ENCODE measurements at regions not wholly inside any gene's neighbourhood (a gene's known extent, or its start where the extent isn't known, plus 50 kb on each side); places are given as distances from the start of the nearest gene placed in this dataset.
A peak's percentile ranks its signal among the peaks of the same experiment; 100 is the strongest.

DNA sequence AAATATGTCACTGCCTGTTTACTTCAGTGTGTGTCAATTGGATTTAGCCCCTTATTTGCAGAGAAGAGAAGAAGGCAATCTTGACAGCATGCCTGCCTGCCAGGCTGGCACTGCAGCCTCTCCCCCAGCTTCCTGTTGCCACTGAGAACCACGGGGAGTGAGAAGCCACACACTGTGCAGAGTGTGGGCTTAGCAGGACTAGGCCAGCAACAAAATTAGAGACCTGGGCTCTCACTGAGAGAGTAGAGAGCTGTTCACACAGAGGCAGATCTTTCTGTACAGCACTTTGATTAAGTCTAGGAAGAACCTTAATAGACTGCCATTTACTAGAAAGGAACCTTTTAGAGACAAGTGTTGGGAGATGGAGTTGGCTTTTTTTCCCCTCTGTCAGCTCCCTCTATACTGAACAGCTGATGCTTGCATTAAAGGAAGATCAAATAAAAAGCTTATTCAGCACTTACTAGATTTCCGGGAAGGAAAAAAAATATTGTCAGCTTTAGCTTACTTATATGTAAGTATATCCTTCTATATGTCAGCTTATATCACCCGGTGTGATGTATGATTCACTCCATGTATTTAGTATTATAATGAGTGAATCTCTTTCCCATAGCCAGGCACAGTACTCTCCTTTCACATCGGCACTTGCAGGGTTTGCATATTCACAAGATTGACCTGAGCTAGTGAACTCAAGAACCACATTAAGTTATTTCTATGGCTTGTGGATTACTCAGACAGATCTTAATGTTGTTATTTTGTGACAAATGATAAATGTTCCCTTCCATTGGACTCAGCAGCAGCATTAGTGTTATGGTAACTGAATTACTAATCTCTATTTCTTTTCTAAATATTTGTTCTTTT, 851.0 kb upstream of the EPHA7 start:
- H3K27ac ChIP-seq (ENCODE audit: low read depth, low read length) = no peak overlapping the region
- no peak overlapping the region for H3K18ac ChIP-seq (ENCODE audit: low read length)
- no peaks in the 10 kb centered on the region for H3K9me3 ChIP-seq (ENCODE audit: insufficient read depth, low read depth, low read length)
- H3K36me3 ChIP-seq (ENCODE audit: control insufficient read depth in 1 of 2, insufficient read depth in 2 of 2, low read length in 2 of 2) = no peaks in the 10 kb centered on the region
- H4K91ac ChIP-seq (ENCODE audit: low read depth, low read length) = no peak overlapping the region
- no peak overlapping the region for H3K4me3 ChIP-seq (ENCODE audit: low read depth, low read length)
- no peak overlapping the region for H3K14ac ChIP-seq (ENCODE audit: low read length)
- no peak overlapping the region for H4K8ac ChIP-seq (ENCODE audit: low read depth, low read length)
- H2BK12ac ChIP-seq (ENCODE audit: low read length) = no peak overlapping the region
- H3K23ac ChIP-seq (ENCODE audit: low read length) = peak overlapping the region; percentile 52
- no peak overlapping the region for H3K4me2 ChIP-seq (ENCODE audit: low read length)
- no peak overlapping the region for H3K9ac ChIP-seq (ENCODE audit: low read length)
- no peaks in the 10 kb centered on the region for H3K4me1 ChIP-seq (ENCODE audit: control insufficient read depth in 1 of 2, insufficient read depth in 2 of 2, low read length in 2 of 2)
- no peak overlapping the region for H2AK5ac ChIP-seq (ENCODE audit: low read length)
- no peak overlapping the region for H2BK5ac ChIP-seq (ENCODE audit: low read depth, low read length, poor library complexity)
- no CpG with 5 or more reads among the region's 4 CpGs for WGBS (ENCODE audit: extremely low coverage, insufficient coverage, insufficient read length)
- no peak overlapping the region for H2AFZ ChIP-seq (ENCODE audit: insufficient read depth, low read length, poor library complexity)
- DNase-seq = no peak
- no peaks in the 10 kb centered on the region for H3K79me2 ChIP-seq (ENCODE audit: control insufficient read depth, insufficient read depth, low read length, poor library complexity)
- no peak overlapping the region for H3K4ac ChIP-seq (ENCODE audit: low read depth, low read length)
- no peaks in the 10 kb centered on the region for H3K27me3 ChIP-seq (ENCODE audit: insufficient read depth, low read length)
- H4K12ac ChIP-seq (ENCODE audit: low read depth, low read length) = no peak overlapping the region
- H2BK120ac ChIP-seq (ENCODE audit: insufficient read depth, low read length, poor library complexity) = no peak overlapping the region
- H3K79me1 ChIP-seq (ENCODE audit: low read length) = no peaks in the 10 kb centered on the region

DNA sequence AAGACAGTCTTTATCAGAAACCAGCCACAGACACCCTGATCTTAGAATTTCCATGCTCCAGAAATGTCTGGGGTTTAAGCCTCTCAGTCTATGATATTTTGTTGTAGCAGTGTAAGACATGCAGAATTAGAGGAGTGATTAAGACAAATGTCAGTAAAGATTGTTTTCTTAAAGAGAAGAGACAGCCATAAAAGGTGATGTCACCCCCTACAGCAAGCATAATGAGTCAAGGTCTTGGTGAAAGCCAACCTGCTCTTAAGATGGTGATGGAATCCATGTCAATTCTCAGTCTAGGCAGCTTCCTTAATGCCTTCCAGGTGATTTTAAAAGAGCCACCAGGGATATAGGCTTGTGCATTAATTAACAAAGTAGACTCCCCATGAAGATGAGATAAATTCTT, 849.9 kb upstream of the EPHA7 start:
- H3K4ac ChIP-seq (ENCODE audit: low read depth, low read length) = no peak overlapping the region
- no peaks in the 10 kb centered on the region for H3K4me1 ChIP-seq (ENCODE audit: control insufficient read depth in 1 of 2, insufficient read depth in 2 of 2, low read length in 2 of 2)
- no peak overlapping the region for H2BK12ac ChIP-seq (ENCODE audit: low read length)
- no peaks in the 10 kb centered on the region for H3K79me1 ChIP-seq (ENCODE audit: low read length)
- no peaks in the 10 kb centered on the region for H3K36me3 ChIP-seq (ENCODE audit: control insufficient read depth in 1 of 2, insufficient read depth in 2 of 2, low read length in 2 of 2)
- no peak overlapping the region for H3K4me3 ChIP-seq (ENCODE audit: low read depth, low read length)
- H3K14ac ChIP-seq (ENCODE audit: low read length) = no peak overlapping the region
- no peak overlapping the region for H3K4me2 ChIP-seq (ENCODE audit: low read length)
- H2BK5ac ChIP-seq (ENCODE audit: low read depth, low read length, poor library complexity) = no peak overlapping the region
- no peaks in the 10 kb centered on the region for H3K9me3 ChIP-seq (ENCODE audit: insufficient read depth, low read depth, low read length)
- no peaks in the 10 kb centered on the region for H3K79me2 ChIP-seq (ENCODE audit: control insufficient read depth, insufficient read depth, low read length, poor library complexity)
- H3K27ac ChIP-seq (ENCODE audit: low read depth, low read length) = no peak overlapping the region
- no peak overlapping the region for H4K12ac ChIP-seq (ENCODE audit: low read depth, low read length)
- no peak overlapping the region for H4K91ac ChIP-seq (ENCODE audit: low read depth, low read length)
- DNase-seq = no peak
- H3K9ac ChIP-seq (ENCODE audit: low read length) = no peak overlapping the region
- no peak overlapping the region for H3K23ac ChIP-seq (ENCODE audit: low read length)
- no peak overlapping the region for H3K18ac ChIP-seq (ENCODE audit: low read length)
- no peak overlapping the region for H4K8ac ChIP-seq (ENCODE audit: low read depth, low read length)
- H2AFZ ChIP-seq (ENCODE audit: insufficient read depth, low read length, poor library complexity) = no peak overlapping the region
- H2BK120ac ChIP-seq (ENCODE audit: insufficient read depth, low read length, poor library complexity) = no peak overlapping the region
- no peaks in the 10 kb centered on the region for H3K27me3 ChIP-seq (ENCODE audit: insufficient read depth, low read length)
- no peak overlapping the region for H2AK5ac ChIP-seq (ENCODE audit: low read length)

DNA sequence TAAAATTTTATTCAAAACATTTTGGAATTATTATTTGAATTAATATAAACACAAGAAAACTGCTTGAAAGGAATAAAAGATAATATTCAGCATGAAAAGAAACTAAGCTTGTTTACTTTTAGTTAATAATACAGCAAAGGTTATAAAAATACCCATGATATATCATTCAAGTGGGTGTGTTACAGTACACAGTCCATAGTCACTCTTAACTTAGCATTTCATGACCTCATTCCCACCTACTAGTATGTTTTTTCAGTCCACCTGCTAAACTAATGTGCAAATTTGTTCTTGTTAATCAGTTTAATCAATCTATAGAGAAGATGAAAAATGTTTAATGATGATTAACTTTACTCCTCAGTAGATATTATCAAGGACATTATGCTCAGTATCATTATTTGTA, 841.4 kb upstream of the EPHA7 start:
- Histone ChIP-seq H3K27me3 (ENCODE audit: insufficient read depth, low read length) (no peaks in the 10 kb centered on the region), H4K12ac (ENCODE audit: low read depth, low read length) (no peak overlapping the region), H3K9me3 (ENCODE audit: insufficient read depth, low read depth, low read length) (no peaks in the 10 kb centered on the region), H2BK12ac (ENCODE audit: low read length) (no peak overlapping the region), H4K8ac (ENCODE audit: low read depth, low read length) (no peak overlapping the region), H2AFZ (ENCODE audit: insufficient read depth, low read length, poor library complexity) (no peak overlapping the region), H2BK5ac (ENCODE audit: low read depth, low read length, poor library complexity) (no peak overlapping the region), H3K4me1 (ENCODE audit: control insufficient read depth in 1 of 2, insufficient read depth in 2 of 2, low read length in 2 of 2) (no peaks in the 10 kb centered on the region), H3K14ac (ENCODE audit: low read length) (no peak overlapping the region), H3K36me3 (ENCODE audit: control insufficient read depth in 1 of 2, insufficient read depth in 2 of 2, low read length in 2 of 2) (no peaks in the 10 kb centered on the region), H3K4me2 (ENCODE audit: low read length) (no peak overlapping the region), H3K4me3 (ENCODE audit: low read depth, low read length) (no peak overlapping the region), H3K79me1 (ENCODE audit: low read length) (no peaks in the 10 kb centered on the region), H4K91ac (ENCODE audit: low read depth, low read length) (no peak overlapping the region), H2BK120ac (ENCODE audit: insufficient read depth, low read length, poor library complexity) (no peak overlapping the region), H3K27ac (ENCODE audit: low read depth, low read length) (no peak overlapping the region), H3K79me2 (ENCODE audit: control insufficient read depth, insufficient read depth, low read length, poor library complexity) (no peaks in the 10 kb centered on the region), H2AK5ac (ENCODE audit: low read length) (no peak overlapping the region), H3K23ac (ENCODE audit: low read length) (no peak overlapping the region), H3K9ac (ENCODE audit: low read length) (no peak overlapping the region), H3K18ac (ENCODE audit: low read length) (no peak overlapping the region), H3K4ac (ENCODE audit: low read depth, low read length) (no peak overlapping the region)
- no peak for DNase-seq

DNA sequence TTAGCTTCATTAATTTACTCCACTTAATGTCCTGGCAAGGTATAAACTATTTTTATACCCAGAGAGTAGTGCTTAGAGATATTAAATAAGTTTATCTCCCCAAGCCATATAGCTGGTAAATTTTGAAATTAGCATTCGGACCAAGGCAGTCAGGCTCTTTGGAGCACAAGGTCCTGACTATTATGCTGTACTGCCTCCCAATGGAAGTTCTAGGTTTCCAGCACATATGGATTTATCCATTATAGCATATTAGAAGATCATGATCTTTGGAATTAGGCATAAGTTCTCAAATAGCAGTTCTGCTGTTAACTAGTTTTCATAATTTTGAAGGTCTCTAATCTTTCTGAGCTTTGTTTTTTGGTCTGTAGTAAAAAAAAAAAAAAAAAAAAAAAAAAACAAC, 835.3 kb upstream of the EPHA7 start:
- Histone ChIP-seq H3K27ac (ENCODE audit: low read depth, low read length) (no peak overlapping the region), H4K91ac (ENCODE audit: low read depth, low read length) (no peak overlapping the region), H4K12ac (ENCODE audit: low read depth, low read length) (no peak overlapping the region), H3K36me3 (ENCODE audit: control insufficient read depth in 1 of 2, insufficient read depth in 2 of 2, low read length in 2 of 2) (no peaks in the 10 kb centered on the region), H2AFZ (ENCODE audit: insufficient read depth, low read length, poor library complexity) (no peak overlapping the region), H2AK5ac (ENCODE audit: low read length) (no peak overlapping the region), H2BK12ac (ENCODE audit: low read length) (no peak overlapping the region), H4K8ac (ENCODE audit: low read depth, low read length) (no peak overlapping the region), H3K79me1 (ENCODE audit: low read length) (no peaks in the 10 kb centered on the region), H3K23ac (ENCODE audit: low read length) (no peak overlapping the region), H2BK5ac (ENCODE audit: low read depth, low read length, poor library complexity) (no peak overlapping the region), H3K4ac (ENCODE audit: low read depth, low read length) (no peak overlapping the region), H3K9me3 (ENCODE audit: insufficient read depth, low read depth, low read length) (no peaks in the 10 kb centered on the region), H3K18ac (ENCODE audit: low read length) (no peak overlapping the region), H2BK120ac (ENCODE audit: insufficient read depth, low read length, poor library complexity) (no peak overlapping the region), H3K9ac (ENCODE audit: low read length) (no peak overlapping the region), H3K27me3 (ENCODE audit: insufficient read depth, low read length) (no peaks in the 10 kb centered on the region), H3K4me1 (ENCODE audit: control insufficient read depth in 1 of 2, insufficient read depth in 2 of 2, low read length in 2 of 2) (no peaks in the 10 kb centered on the region), H3K79me2 (ENCODE audit: control insufficient read depth, insufficient read depth, low read length, poor library complexity) (no peaks in the 10 kb centered on the region), H3K4me2 (ENCODE audit: low read length) (no peak overlapping the region), H3K4me3 (ENCODE audit: low read depth, low read length) (no peak overlapping the region), H3K14ac (ENCODE audit: low read length) (no peak overlapping the region)
- no CpG with 5 or more reads among the region's 1 CpG for WGBS (ENCODE audit: extremely low coverage, insufficient coverage, insufficient read length)
- no peak for DNase-seq

Data from trophoblast cell (in vitro differentiated cells and primary cell).